Right atrium auricular region (tissue), 2 donors: ENCODE measurements at regions not wholly inside any gene's neighbourhood (a gene's known extent, or its start where the extent isn't known, plus 50 kb on each side); places are given as distances from the start of the nearest gene placed in this dataset.
A peak's percentile ranks its signal among the peaks of the same experiment; 100 is the strongest.

ENCODE experiments used
- DNase-seq: peaks from one replicate; pipeline ENCODE4 v3.0.0-alpha.2; 2019; ENCODE audit warnings: low spot score
- H3K27ac ChIP-seq, 2 donors: fragments of 200-600 bp; sonication (generic); 1 replicate in 1 of 2; 2 replicates in 1 of 2; pipeline ENCODE4 v1.5.1; 2016 to 2019
- H3K27me3 ChIP-seq, 2 donors: fragments of 200-600 bp; sonication (generic); one replicate each; pipeline versions ENCODE4 v1.5.1 to v1.6.0; 2017 to 2019
- H3K36me3 ChIP-seq: fragments of 200-600 bp; sonication (generic); one replicate; pipeline ENCODE4 v1.5.1; 2016
- H3K4me1 ChIP-seq, 2 donors: fragments of 200-600 bp; sonication (generic); one replicate each; pipeline versions ENCODE4 v1.5.1 to v1.6.0; 2017 to 2019
- H3K4me3 ChIP-seq, 2 donors: fragments of 200-600 bp; sonication (generic); 1 replicate in 1 of 2; 2 replicates in 1 of 2; pipeline ENCODE4 v1.5.1; 2017 to 2019; ENCODE audit warnings: mild to moderate bottlenecking in 1 of 2, moderate library complexity in 1 of 2
- H3K9me3 ChIP-seq, 2 donors: fragments of 200-600 bp; sonication (generic); one replicate each; pipeline ENCODE4 v1.5.1; 2019
- TF ChIP-seq, protein P1 (sequence below), 2 donors: fragments of 200-600 bp; sonication (generic); IDR thresholded peaks; one replicate each; pipeline ENCODE4 v1.5.1; 2019; ENCODE audit warnings: antibody characterized with exemption in 2 of 2

DNA sequence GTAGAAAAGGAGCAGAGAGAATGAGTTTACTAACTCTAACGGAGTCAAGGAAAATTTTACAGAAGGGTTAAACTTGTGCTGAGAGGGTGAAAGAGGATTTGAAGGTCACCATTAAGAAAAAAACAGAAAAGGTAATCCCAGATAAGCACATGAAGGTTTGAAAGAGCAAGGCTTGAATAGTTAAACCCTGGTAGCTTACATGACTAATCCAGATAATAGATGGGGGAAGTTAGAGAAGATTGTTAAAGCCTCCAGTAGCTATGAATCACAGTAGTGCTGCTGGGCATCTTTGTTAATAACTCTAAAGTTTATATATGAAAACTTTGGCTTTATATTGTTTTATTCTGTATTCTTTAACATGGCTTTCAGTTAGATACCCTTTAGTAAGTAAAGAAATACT lies 354.5 kb upstream of the FTMT start:
- H3K9me3 ChIP-seq, result no peaks in the 10 kb centered on the region
- H3K36me3 ChIP-seq, result no peaks in the 10 kb centered on the region
- no peak overlapping the region for H3K27ac ChIP-seq
- H3K27me3 ChIP-seq, result no peaks in the 10 kb centered on the region
- no peak for DNase-seq
- H3K4me1 ChIP-seq, result no peaks in the 10 kb centered on the region
- H3K4me3 ChIP-seq, result no peak overlapping the region
- TF ChIP-seq, protein P1, sequence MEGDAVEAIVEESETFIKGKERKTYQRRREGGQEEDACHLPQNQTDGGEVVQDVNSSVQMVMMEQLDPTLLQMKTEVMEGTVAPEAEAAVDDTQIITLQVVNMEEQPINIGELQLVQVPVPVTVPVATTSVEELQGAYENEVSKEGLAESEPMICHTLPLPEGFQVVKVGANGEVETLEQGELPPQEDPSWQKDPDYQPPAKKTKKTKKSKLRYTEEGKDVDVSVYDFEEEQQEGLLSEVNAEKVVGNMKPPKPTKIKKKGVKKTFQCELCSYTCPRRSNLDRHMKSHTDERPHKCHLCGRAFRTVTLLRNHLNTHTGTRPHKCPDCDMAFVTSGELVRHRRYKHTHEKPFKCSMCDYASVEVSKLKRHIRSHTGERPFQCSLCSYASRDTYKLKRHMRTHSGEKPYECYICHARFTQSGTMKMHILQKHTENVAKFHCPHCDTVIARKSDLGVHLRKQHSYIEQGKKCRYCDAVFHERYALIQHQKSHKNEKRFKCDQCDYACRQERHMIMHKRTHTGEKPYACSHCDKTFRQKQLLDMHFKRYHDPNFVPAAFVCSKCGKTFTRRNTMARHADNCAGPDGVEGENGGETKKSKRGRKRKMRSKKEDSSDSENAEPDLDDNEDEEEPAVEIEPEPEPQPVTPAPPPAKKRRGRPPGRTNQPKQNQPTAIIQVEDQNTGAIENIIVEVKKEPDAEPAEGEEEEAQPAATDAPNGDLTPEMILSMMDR (IDR thresholded peaks at IDR 0.05), result no peak

DNA sequence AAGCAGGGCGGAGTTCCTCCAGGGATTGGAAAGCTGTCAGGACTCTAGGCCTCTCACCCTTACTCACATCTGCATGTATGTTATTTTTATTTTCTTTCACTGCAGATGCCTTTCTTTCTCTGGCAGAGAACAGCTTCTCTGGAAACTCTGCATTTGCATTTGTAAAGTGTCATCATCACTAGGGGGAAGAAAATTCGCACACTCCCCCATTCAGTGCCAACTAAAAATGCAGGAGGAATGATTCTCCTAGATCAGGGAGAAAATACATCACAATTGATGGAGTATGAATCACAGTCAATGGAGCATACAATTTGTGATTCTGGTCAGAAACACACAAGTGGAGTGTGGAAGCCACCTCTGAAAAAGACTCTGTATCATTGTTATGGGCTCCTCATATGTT lies 351.4 kb upstream of the FTMT start:
- Histone ChIP-seq H3K27ac (no peak overlapping the region), H3K36me3 (no peaks in the 10 kb centered on the region), H3K4me3 (no peak overlapping the region), H3K9me3 (no peaks in the 10 kb centered on the region), H3K4me1 (peaks cover 0 to 6% of the 10 kb centered on the region in 2 donors), H3K27me3 (no peaks in the 10 kb centered on the region)
- no peak for DNase-seq
- TF ChIP-seq, protein P1 (IDR thresholded peaks at IDR 0.05), result no peak

DNA sequence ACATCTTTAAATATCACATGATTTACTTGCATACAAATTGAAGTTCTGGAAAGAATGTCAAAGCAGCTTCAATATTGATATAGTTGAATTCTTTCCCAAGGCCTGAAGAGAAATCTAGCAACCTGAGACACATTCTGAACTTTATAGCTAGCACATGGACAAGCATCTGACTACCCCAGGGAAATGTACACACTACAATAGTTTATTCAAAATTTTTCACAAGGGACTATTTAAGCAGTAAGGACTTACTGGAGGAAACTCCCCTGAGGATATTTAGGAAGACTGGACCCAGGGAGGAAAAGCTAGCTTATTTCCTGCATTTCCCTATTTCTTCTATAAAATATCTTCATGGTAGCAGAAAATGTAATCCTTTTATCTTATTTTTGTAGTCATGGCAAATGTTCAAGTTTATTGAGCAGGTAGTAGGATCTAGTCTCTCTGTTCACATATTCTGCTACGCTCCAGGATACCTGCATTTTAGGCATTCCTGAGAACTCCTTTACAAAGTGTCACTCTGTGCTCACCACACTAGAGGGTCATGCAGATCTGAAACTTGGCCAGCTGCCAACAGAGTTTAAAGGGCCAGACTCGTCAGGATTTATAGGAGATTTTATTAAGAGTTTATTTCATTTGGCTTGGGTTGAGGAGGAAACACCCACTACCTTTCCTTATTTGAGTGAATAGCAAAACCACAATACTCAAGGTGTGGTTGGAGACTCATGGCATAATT lies 348.4 kb upstream of the FTMT start:
- Histone ChIP-seq H3K27me3 (no peaks in the 10 kb centered on the region), H3K27ac (no peak overlapping the region), H3K4me1 (peaks cover 0 to 6% of the 10 kb centered on the region in 2 donors), H3K36me3 (no peaks in the 10 kb centered on the region), H3K4me3 (no peak overlapping the region), H3K9me3 (no peaks in the 10 kb centered on the region)
- TF ChIP-seq, protein P1 (IDR thresholded peaks at IDR 0.05), result no peak
- DNase-seq, result peak; percentile 60

DNA sequence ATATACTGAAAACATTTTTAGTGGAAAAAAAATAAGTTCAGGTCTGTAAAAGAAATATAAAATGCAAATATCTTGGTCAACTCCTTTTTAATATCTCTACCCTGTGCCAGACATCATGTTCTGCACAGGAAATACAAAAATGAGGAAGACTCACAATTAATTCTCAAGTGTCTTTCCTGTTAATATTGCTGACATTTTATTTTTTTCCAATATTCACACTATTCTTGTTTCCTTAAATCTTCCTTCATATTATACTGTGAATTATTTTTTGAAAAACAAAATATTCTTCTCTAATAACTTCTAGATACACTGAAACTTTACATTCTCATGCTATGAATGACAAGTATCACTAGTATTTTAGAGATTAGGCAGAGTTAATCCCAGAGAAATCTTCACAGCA lies 334.7 kb upstream of the FTMT start:
- H3K4me3 ChIP-seq, result no peak overlapping the region
- no peaks in the 10 kb centered on the region for H3K9me3 ChIP-seq
- TF ChIP-seq, protein P1 (IDR thresholded peaks at IDR 0.05), result no peak
- no peaks in the 10 kb centered on the region for H3K4me1 ChIP-seq
- H3K27ac ChIP-seq, result no peak overlapping the region
- H3K27me3 ChIP-seq, result no peaks in the 10 kb centered on the region
- H3K36me3 ChIP-seq, result no peaks in the 10 kb centered on the region
- no peak for DNase-seq

DNA sequence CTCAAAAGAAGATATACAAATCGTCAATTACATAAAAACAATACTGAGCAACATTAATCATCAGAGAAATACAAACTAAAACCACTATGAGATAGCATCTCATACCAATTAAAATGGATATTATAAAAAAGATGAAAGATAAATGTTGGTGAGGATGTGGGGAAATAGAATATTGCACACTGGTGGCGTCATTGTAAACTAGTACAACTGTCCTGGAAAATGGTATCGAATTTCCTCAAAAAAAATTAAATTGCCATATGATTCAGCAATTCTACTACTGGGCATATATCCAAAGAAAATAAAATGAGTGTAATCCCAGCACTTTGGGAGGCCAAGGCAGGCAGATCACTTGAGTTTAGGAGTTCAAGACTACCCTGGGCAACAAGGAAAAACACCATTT lies 326.0 kb upstream of the FTMT start:
- H3K27ac ChIP-seq, result no peak overlapping the region
- TF ChIP-seq, protein P1 (IDR thresholded peaks at IDR 0.05), result no peak
- H3K27me3 ChIP-seq, result no peaks in the 10 kb centered on the region
- H3K4me1 ChIP-seq, result no peaks in the 10 kb centered on the region
- H3K9me3 ChIP-seq, result peaks cover 0 to 8% of the 10 kb centered on the region in 2 donors
- DNase-seq, result no peak
- no peaks in the 10 kb centered on the region for H3K36me3 ChIP-seq
- H3K4me3 ChIP-seq, result no peak overlapping the region

DNA sequence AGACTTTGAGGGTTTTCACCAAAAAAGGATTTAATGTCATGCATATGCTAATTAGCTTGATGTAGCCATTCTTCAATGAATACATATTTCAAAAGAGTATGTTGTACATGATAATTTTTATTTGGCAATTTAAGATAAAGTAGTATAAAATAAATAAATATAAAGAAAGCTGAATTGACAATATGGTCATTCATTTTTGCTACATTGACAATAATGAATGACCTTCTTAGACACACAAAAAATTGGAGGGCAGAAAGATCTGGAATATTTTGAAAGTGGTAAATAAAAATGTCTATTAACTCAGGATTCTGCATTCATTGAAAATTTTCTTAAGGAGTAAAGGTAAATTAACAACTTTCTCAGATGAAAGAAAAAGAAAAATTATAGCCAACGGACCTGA lies 324.8 kb upstream of the FTMT start:
- Histone ChIP-seq H3K27ac (no peak overlapping the region), H3K9me3 (peaks cover 0 to 8% of the 10 kb centered on the region in 2 donors), H3K27me3 (no peaks in the 10 kb centered on the region), H3K4me3 (no peak overlapping the region), H3K4me1 (no peaks in the 10 kb centered on the region), H3K36me3 (no peaks in the 10 kb centered on the region)
- TF ChIP-seq, protein P1 (IDR thresholded peaks at IDR 0.05), result no peak
- no peak for DNase-seq
